ENCODE measurements at regions not wholly inside any gene's neighbourhood (a gene's known extent, or its start where the extent isn't known, plus 50 kb on each side); places are given as distances from the start of the nearest gene placed in this dataset.

GRCh38 chr13:71249011-71249410 lies 618.0 kb downstream of the DACH1 start:
- TF ChIP-seq CTCF (conservative IDR thresholded peaks at IDR 0.05) = no peak

GRCh38 chr13:71244161-71244560 lies 622.8 kb downstream of the DACH1 start:
- TF ChIP-seq CTCF (conservative IDR thresholded peaks at IDR 0.05) = no peak
- H3K27ac ChIP-seq = no peak overlapping the region

More at GRCh38 chr13:71249011-71249410, 618.0 kb downstream of the DACH1 start:
- no peak overlapping the region for H3K27ac ChIP-seq

GRCh38 chr13:71242201-71242600 lies 624.8 kb downstream of the DACH1 start:
- TF ChIP-seq CTCF (conservative IDR thresholded peaks at IDR 0.05) = no peak
- no peak overlapping the region for H3K27ac ChIP-seq

GRCh38 chr13:71240911-71241310 lies 626.1 kb downstream of the DACH1 start:
- no peak overlapping the region for H3K27ac ChIP-seq
- peak; percentile 67 for TF ChIP-seq CTCF (conservative IDR thresholded peaks at IDR 0.05)

- no peak overlapping the region for H3K27ac ChIP-seq
Measured at GRCh38 chr13:71237332-71237731, 629.7 kb downstream of the DACH1 start.

GRCh38 chr13:71219698-71220415 lies 647.1 kb downstream of the DACH1 start:
- H3K27ac ChIP-seq = no peak overlapping the region
- TF ChIP-seq CTCF (conservative IDR thresholded peaks at IDR 0.05) = no peak

More at GRCh38 chr13:71237332-71237731, 629.7 kb downstream of the DACH1 start:
- no peak for TF ChIP-seq CTCF (conservative IDR thresholded peaks at IDR 0.05)

GRCh38 chr13:71218960-71219359 lies 648.0 kb downstream of the DACH1 start:
- peak; percentile 50 for TF ChIP-seq CTCF (conservative IDR thresholded peaks at IDR 0.05)
- H3K27ac ChIP-seq = no peak overlapping the region

Data from VCaP (cell line).